HL-60 (cell line): ENCODE measurements at regions not wholly inside any gene's neighbourhood (a gene's known extent, or its start where the extent isn't known, plus 50 kb on each side); places are given as distances from the start of the nearest gene placed in this dataset.

Experiments used
- POLR2AphosphoS5 ChIP-seq: IDR thresholded peaks from 2 replicates; pipeline ENCODE4 v1.6.1; 2012; ENCODE audit warnings: low read depth
- TF ChIP-seq, protein P1 (sequence below): IDR thresholded peaks from one replicate; pipeline ENCODE4 v1.5.1; 2011; ENCODE audit warnings: low read length, control low read depth, inconsistent platforms; ENCODE audit not compliant: insufficient read depth
- TF ChIP-seq, protein P2 (sequence below): IDR thresholded peaks from 2 replicates; pipeline ENCODE4 v1.6.1; 2012; ENCODE audit warnings: low read depth; ENCODE audit not compliant: insufficient replicate concordance

DNA sequence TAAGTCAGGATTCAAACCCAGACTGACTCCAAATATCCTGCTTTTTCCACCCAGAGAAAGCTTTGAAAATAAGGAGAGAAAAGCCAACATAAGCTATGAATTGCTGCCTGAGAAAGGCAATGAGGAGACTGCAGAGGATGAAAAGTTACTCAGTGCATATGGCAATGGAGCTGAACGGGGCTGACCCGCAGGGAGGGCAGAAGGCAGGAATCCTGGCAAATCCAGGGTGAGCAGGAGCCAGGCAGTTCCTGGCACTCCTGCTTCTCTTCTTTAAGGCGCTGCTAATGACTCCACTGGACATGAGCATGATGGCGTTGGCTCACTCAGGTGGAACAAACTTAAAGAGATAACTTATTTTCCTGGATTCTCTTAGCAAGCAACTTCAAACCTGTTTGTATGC, 95.2 kb upstream of the TMCC3 start:
- TF ChIP-seq, protein P1, sequence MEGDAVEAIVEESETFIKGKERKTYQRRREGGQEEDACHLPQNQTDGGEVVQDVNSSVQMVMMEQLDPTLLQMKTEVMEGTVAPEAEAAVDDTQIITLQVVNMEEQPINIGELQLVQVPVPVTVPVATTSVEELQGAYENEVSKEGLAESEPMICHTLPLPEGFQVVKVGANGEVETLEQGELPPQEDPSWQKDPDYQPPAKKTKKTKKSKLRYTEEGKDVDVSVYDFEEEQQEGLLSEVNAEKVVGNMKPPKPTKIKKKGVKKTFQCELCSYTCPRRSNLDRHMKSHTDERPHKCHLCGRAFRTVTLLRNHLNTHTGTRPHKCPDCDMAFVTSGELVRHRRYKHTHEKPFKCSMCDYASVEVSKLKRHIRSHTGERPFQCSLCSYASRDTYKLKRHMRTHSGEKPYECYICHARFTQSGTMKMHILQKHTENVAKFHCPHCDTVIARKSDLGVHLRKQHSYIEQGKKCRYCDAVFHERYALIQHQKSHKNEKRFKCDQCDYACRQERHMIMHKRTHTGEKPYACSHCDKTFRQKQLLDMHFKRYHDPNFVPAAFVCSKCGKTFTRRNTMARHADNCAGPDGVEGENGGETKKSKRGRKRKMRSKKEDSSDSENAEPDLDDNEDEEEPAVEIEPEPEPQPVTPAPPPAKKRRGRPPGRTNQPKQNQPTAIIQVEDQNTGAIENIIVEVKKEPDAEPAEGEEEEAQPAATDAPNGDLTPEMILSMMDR: no peak
- TF ChIP-seq POLR2AphosphoS5: no peak
- TF ChIP-seq, protein P2, sequence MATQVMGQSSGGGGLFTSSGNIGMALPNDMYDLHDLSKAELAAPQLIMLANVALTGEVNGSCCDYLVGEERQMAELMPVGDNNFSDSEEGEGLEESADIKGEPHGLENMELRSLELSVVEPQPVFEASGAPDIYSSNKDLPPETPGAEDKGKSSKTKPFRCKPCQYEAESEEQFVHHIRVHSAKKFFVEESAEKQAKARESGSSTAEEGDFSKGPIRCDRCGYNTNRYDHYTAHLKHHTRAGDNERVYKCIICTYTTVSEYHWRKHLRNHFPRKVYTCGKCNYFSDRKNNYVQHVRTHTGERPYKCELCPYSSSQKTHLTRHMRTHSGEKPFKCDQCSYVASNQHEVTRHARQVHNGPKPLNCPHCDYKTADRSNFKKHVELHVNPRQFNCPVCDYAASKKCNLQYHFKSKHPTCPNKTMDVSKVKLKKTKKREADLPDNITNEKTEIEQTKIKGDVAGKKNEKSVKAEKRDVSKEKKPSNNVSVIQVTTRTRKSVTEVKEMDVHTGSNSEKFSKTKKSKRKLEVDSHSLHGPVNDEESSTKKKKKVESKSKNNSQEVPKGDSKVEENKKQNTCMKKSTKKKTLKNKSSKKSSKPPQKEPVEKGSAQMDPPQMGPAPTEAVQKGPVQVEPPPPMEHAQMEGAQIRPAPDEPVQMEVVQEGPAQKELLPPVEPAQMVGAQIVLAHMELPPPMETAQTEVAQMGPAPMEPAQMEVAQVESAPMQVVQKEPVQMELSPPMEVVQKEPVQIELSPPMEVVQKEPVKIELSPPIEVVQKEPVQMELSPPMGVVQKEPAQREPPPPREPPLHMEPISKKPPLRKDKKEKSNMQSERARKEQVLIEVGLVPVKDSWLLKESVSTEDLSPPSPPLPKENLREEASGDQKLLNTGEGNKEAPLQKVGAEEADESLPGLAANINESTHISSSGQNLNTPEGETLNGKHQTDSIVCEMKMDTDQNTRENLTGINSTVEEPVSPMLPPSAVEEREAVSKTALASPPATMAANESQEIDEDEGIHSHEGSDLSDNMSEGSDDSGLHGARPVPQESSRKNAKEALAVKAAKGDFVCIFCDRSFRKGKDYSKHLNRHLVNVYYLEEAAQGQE: no peak
